Adrenal gland (tissue), 5 donors: ENCODE measurements at regions not wholly inside any gene's neighbourhood (a gene's known extent, or its start where the extent isn't known, plus 50 kb on each side); places are given as distances from the start of the nearest gene placed in this dataset.

Experiments
- POLR2A ChIP-seq, 2 donors: fragments of 450-650 bp; IDR thresholded peaks; one replicate each; pipeline ENCODE4 v1.6.1; 2017; ENCODE audit warnings: antibody characterized with exemption in 2 of 2, mild to moderate bottlenecking in 2 of 2, moderate library complexity in 1 of 2
- TF ChIP-seq, protein P1 (sequence below), 6 experiments: fragments of 450-650 bp in 4 of 6; fragments of 200-600 bp in 2 of 6; sonication (generic) in 1 of 6; IDR thresholded peaks; 1 replicate in 5 of 6; 2 replicates in 1 of 6; pipeline versions ENCODE4 v1.5.1 to v1.8.0; 2016 to 2021; ENCODE audit warnings: antibody characterized with exemption in 6 of 6, mild to moderate bottlenecking in 2 of 6, moderate library complexity in 1 of 6
- donor health status: DM: no; HTN: no; CAD: no.

DNA sequence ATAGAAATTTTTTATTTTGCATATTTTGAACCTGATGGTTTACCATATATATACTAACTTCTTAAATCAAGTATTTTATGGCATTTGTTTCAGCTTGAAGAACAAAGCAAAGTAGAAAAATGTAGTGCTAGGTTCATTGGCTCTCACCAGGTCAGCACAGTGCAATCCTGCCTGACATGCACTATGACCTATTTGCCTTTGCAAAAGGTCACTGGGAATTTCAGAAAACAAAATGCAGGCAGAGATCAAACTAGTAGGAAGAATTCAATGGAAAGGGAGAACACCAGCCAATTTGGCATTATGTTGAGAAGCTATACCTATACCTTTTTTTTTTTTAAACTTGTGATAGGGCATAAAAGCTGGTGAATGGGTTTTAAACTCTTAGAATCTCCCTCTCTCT is 329.8 kb upstream of the SGO1 start:
- TF ChIP-seq, protein P1, sequence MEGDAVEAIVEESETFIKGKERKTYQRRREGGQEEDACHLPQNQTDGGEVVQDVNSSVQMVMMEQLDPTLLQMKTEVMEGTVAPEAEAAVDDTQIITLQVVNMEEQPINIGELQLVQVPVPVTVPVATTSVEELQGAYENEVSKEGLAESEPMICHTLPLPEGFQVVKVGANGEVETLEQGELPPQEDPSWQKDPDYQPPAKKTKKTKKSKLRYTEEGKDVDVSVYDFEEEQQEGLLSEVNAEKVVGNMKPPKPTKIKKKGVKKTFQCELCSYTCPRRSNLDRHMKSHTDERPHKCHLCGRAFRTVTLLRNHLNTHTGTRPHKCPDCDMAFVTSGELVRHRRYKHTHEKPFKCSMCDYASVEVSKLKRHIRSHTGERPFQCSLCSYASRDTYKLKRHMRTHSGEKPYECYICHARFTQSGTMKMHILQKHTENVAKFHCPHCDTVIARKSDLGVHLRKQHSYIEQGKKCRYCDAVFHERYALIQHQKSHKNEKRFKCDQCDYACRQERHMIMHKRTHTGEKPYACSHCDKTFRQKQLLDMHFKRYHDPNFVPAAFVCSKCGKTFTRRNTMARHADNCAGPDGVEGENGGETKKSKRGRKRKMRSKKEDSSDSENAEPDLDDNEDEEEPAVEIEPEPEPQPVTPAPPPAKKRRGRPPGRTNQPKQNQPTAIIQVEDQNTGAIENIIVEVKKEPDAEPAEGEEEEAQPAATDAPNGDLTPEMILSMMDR (IDR thresholded peaks at IDR 0.05), result no peak
- no peak for TF ChIP-seq POLR2A (IDR thresholded peaks at IDR 0.05)
